Gastroesophageal sphincter (tissue), 4 donors: ENCODE measurements at regions not wholly inside any gene's neighbourhood (a gene's known extent, or its start where the extent isn't known, plus 50 kb on each side); places are given as distances from the start of the nearest gene placed in this dataset.

Experiments
- ATAC-seq: fragments of 150-250 bp; one replicate; pipeline ENCODE4 v1.9.1; 2016; ENCODE audit warnings: mild to moderate bottlenecking, moderate library complexity
- H3K27ac ChIP-seq, 4 donors: fragments of 200-600 bp; sonication (generic) in 3 of 4; 1 replicate in 3 of 4; 2 replicates in 1 of 4; pipeline ENCODE4 v1.5.1; 2016 to 2019
- H3K27me3 ChIP-seq: fragments of 200-600 bp; sonication (generic); one replicate; pipeline ENCODE4 v1.5.1; 2019
- H3K36me3 ChIP-seq, 2 donors: fragments of 200-600 bp; sonication (generic); one replicate each; pipeline ENCODE4 v1.5.1; 2019; ENCODE audit warnings: control low read depth in 1 of 2
- H3K4me1 ChIP-seq, 3 donors: fragments of 200-600 bp; sonication (generic); 1 replicate in 2 of 3; 2 replicates in 1 of 3; pipeline ENCODE4 v1.5.1; 2016 to 2019; ENCODE audit warnings: control low read depth in 2 of 3
- H3K4me3 ChIP-seq, 2 donors: fragments of 200-600 bp; sonication (generic); one replicate each; pipeline ENCODE4 v1.5.1; 2019; ENCODE audit warnings: mild to moderate bottlenecking in 1 of 2, moderate library complexity in 1 of 2
- H3K9me3 ChIP-seq, 3 donors: fragments of 200-600 bp; sonication (generic); one replicate each; pipeline ENCODE4 v1.5.1; 2017 to 2019; ENCODE audit warnings: control low read depth in 2 of 3
- EP300 ChIP-seq: sonication (generic); formaldehyde crosslinking; IDR thresholded peaks from one replicate; pipeline ENCODE4 v1.6.1; 2017; ENCODE audit warnings: antibody characterized with exemption, mild to moderate bottlenecking
- POLR2A ChIP-seq, 2 donors: fragments of 450-650 bp; IDR thresholded peaks; one replicate each; pipeline ENCODE4 v1.6.1; 2017; ENCODE audit warnings: antibody characterized with exemption in 2 of 2, mild to moderate bottlenecking in 2 of 2, moderate library complexity in 1 of 2
- POLR2AphosphoS5 ChIP-seq: sonication (generic); formaldehyde crosslinking; IDR thresholded peaks from one replicate; pipeline ENCODE4 v1.6.1; 2017; ENCODE audit warnings: antibody characterized with exemption
- WGBS, 2 donors: methylation state at CpG; one replicate each; pipeline ENCODE4 v1.1.5; 2018; ENCODE audit warnings: low coverage in 1 of 2; 5-methylcytosine and 5-hydroxymethylcytosine counted together
- TF ChIP-seq, protein P1 (sequence below), 4 experiments: fragments of 200-600 bp in 2 of 4; fragments of 450-650 bp in 2 of 4; sonication (generic) in 1 of 4; IDR thresholded peaks; one replicate each; pipeline ENCODE4 v1.5.1; 2017 to 2019; ENCODE audit warnings: antibody characterized with exemption in 4 of 4, mild to moderate bottlenecking in 2 of 4, moderate library complexity in 2 of 4

DNA sequence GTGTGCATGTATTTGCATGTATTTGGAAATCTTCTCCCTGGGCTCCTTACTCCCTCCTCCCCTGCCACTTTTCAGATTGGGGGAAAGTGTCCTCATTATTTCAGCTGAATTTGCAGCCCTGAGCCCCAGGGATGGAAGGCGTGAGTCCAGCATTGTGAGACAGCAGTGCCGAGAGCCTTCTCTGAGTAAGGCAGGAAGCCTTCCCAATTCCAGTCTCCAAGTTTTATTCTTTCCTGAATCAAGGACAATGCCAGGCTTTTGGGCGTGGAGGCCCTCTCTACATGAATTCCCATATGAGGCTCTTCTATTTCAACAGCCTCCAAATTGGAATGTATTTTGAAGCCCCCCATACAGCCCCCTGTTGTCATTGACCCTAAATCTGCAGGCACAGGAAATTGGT lies 163.5 kb downstream of the ACKR3 start:
- H3K27ac ChIP-seq, result peak overlapping the region in 1 of 4 donors; percentile 65
- no peak overlapping the region for H3K4me3 ChIP-seq
- H3K9me3 ChIP-seq, result no peaks in the 10 kb centered on the region
- peaks cover 0 to 14% (median 0%) of the 10 kb centered on the region in 3 donors for H3K4me1 ChIP-seq
- no peaks in the 10 kb centered on the region for H3K36me3 ChIP-seq
- WGBS, 2 donors, result 80% methylated on average over 1 of the region's 3 CpGs; no CpG with 5 or more reads in 1 of the 2 donors
- H3K27me3 ChIP-seq, result peaks cover 6% of the 10 kb centered on the region
- TF ChIP-seq POLR2AphosphoS5 (no peak), POLR2A (IDR thresholded peaks at IDR 0.05) (no peak), EP300 (no peak)
- TF ChIP-seq, protein P1, sequence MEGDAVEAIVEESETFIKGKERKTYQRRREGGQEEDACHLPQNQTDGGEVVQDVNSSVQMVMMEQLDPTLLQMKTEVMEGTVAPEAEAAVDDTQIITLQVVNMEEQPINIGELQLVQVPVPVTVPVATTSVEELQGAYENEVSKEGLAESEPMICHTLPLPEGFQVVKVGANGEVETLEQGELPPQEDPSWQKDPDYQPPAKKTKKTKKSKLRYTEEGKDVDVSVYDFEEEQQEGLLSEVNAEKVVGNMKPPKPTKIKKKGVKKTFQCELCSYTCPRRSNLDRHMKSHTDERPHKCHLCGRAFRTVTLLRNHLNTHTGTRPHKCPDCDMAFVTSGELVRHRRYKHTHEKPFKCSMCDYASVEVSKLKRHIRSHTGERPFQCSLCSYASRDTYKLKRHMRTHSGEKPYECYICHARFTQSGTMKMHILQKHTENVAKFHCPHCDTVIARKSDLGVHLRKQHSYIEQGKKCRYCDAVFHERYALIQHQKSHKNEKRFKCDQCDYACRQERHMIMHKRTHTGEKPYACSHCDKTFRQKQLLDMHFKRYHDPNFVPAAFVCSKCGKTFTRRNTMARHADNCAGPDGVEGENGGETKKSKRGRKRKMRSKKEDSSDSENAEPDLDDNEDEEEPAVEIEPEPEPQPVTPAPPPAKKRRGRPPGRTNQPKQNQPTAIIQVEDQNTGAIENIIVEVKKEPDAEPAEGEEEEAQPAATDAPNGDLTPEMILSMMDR (IDR thresholded peaks at IDR 0.05), result no peak
- no peak for ATAC-seq

DNA sequence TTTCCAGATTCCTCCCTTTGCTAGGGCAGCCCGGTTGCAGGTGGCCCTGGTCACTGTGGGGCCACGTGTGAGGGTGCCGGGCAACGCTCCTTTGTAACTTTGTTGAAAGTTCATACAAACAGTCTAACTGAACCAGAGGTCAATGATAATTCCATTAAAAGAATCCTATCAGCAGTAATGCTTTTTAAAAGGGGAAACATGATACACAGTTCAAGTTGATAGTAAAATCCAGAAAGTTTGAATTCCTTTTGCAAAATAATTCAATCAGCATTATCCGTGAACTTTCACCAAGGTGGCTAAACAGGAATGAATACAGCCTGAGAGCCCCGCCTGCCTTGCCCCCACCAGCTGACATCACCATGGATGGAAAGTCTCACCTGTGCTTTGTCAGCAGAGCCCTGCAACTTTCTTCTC lies 166.2 kb downstream of the ACKR3 start:
- no peak overlapping the region for H3K4me3 ChIP-seq
- ATAC-seq, result no peak
- 86 to 100% methylated on average over 1 to 6 of the region's 6 CpGs for WGBS, 2 donors
- no peaks in the 10 kb centered on the region for H3K36me3 ChIP-seq
- no peaks in the 10 kb centered on the region for H3K9me3 ChIP-seq
- H3K4me1 ChIP-seq, result peaks cover 0 to 14% (median 0%) of the 10 kb centered on the region in 3 donors
- no peak overlapping the region for H3K27ac ChIP-seq
- H3K27me3 ChIP-seq, result peaks cover 6% of the 10 kb centered on the region
- TF ChIP-seq EP300, result no peak

DNA sequence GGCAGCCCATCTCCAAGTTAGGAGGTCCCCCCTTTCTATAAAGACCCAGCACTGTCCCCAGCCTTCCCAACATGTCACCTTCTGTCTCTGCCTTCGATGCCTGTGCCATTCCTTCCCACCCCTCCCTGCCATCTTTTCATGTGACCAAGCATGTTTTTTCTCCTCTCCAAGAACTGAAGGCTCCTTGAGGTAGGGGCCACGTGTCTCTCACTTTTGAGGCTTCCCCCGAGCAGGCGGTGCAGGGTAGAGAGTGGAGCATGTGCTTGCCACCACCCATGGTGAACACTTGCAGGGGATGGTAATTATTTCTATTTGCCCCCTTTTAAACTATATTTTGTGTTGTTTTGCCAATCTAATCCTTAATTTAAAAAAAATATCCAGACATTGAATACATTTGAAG lies 168.4 kb downstream of the ACKR3 start:
- Histone ChIP-seq H3K27me3 (peaks cover 6% of the 10 kb centered on the region), H3K4me3 (no peak overlapping the region), H3K4me1 (no peaks in the 10 kb centered on the region), H3K27ac (no peak overlapping the region), H3K36me3 (no peaks in the 10 kb centered on the region), H3K9me3 (no peaks in the 10 kb centered on the region)
- TF ChIP-seq POLR2A (IDR thresholded peaks at IDR 0.05), result no peak
- TF ChIP-seq EP300, result no peak
- TF ChIP-seq, protein P1 (IDR thresholded peaks at IDR 0.05), result no peak
- no peak for TF ChIP-seq POLR2AphosphoS5
- WGBS, 2 donors, result 90 to 94% methylated on average over 3 to 4 of the region's 4 CpGs
- ATAC-seq, result no peak

DNA sequence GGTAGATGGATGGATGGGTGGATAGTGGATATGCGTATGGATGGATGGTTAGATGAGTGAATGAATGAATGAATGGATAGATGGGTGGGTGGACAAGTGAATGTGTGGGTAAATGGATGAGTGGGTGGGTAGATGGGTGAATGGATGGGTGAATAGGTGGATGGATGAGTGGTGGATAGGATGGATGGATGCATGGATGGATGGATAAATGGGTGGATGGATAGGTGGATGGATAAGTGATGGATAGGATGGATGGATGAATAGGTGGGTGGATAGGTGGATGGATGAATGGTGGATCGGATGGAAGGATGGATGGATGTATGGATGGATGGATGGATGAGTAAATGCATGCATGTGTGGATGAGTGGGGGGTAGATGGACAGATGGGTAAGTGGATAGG lies 169.3 kb downstream of the ACKR3 start:
- Histone ChIP-seq H3K4me3 (no peak overlapping the region), H3K4me1 (no peaks in the 10 kb centered on the region), H3K9me3 (no peaks in the 10 kb centered on the region), H3K36me3 (no peaks in the 10 kb centered on the region), H3K27me3 (peaks cover 6% of the 10 kb centered on the region), H3K27ac (no peak overlapping the region)
- no peak for TF ChIP-seq POLR2A (IDR thresholded peaks at IDR 0.05)
- TF ChIP-seq, protein P1 (IDR thresholded peaks at IDR 0.05), result no peak
- no peak for TF ChIP-seq POLR2AphosphoS5
- TF ChIP-seq EP300, result no peak
- ATAC-seq, result no peak
- 93 to 100% methylated on average over 2 of the region's 2 CpGs for WGBS, 2 donors

DNA sequence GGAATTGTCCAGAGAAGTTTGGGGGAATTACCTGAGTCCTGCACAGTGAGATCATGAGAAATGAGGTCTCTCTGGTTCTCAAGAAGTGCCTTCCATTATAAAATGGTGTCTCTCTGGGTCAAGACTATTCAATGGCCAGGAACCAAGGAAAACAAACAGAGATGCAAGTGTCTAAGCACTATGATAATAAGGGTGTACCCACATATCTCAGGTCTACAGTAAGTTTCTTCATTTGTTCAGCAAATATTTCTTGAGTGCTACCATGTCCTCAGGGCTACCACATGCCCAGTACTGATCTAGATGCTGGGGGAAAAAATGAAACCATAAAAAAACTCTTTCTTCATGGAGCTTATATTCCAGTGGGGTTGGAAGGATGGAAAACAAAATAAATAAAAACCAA lies 170.0 kb downstream of the ACKR3 start:
- TF ChIP-seq POLR2A (IDR thresholded peaks at IDR 0.05) (no peak), POLR2AphosphoS5 (no peak), EP300 (no peak)
- TF ChIP-seq, protein P1 (IDR thresholded peaks at IDR 0.05), result no peak
- no peaks in the 10 kb centered on the region for H3K4me1 ChIP-seq
- ATAC-seq, result no peak

More for the DNA sequence above, 170.0 kb downstream of the ACKR3 start:
- no peak overlapping the region for H3K4me3 ChIP-seq
- H3K9me3 ChIP-seq, result no peaks in the 10 kb centered on the region
- H3K27me3 ChIP-seq, result peaks cover 6% of the 10 kb centered on the region
- no peaks in the 10 kb centered on the region for H3K36me3 ChIP-seq
- no peak overlapping the region for H3K27ac ChIP-seq
